GM23248 (cell line): ENCODE measurements at regions not wholly inside any gene's neighbourhood (a gene's known extent, or its start where the extent isn't known, plus 50 kb on each side); places are given as distances from the start of the nearest gene placed in this dataset.

Source experiments
- DNase-seq: peaks from one replicate; pipeline ENCODE4 v3.0.0-alpha.2; 2015
- H2AFZ ChIP-seq: fragments of 200-600 bp; sonication (generic); 2 replicates; pipeline ENCODE4 v1.6.1; 2016; ENCODE audit warnings: antibody characterized with exemption
- H3F3A ChIP-seq: fragments of 200-600 bp; sonication (generic); 2 replicates; pipeline ENCODE4 v1.6.1; 2016; ENCODE audit warnings: mild to moderate bottlenecking, antibody characterized with exemption, mixed run types; ENCODE audit not compliant: insufficient read depth
- H3K27ac ChIP-seq: fragments of 200-600 bp; sonication (generic); 2 replicates; pipeline ENCODE4 v1.5.1; 2016; ENCODE audit warnings: mild to moderate bottlenecking
- H3K27me3 ChIP-seq: fragments of 200-600 bp; sonication (generic); replicated peaks from 2 replicates; pipeline ENCODE4 v1.6.1; 2016; ENCODE audit warnings: mild to moderate bottlenecking; ENCODE audit not compliant: insufficient read depth
- H3K36me3 ChIP-seq: fragments of 200-600 bp; sonication (generic); 2 replicates; pipeline ENCODE4 v1.6.1; 2016; ENCODE audit warnings: low read depth, mild to moderate bottlenecking
- H3K4me1 ChIP-seq: fragments of 200-600 bp; sonication (generic); 2 replicates; pipeline ENCODE4 v1.6.1; 2016; ENCODE audit warnings: mild to moderate bottlenecking; ENCODE audit not compliant: insufficient read depth
- H3K4me2 ChIP-seq: fragments of 200-600 bp; sonication (generic); one replicate; pipeline ENCODE4 v1.6.1; 2016; ENCODE audit warnings: mild to moderate bottlenecking; ENCODE audit not compliant: unreplicated experiment
- H3K4me3 ChIP-seq: fragments of 200-600 bp; sonication (generic); 2 replicates; pipeline ENCODE4 v1.5.1; 2016; ENCODE audit warnings: mild to moderate bottlenecking
- H3K79me2 ChIP-seq: fragments of 200-600 bp; sonication (generic); 2 replicates; pipeline ENCODE4 v1.6.1; 2016; ENCODE audit warnings: mild to moderate bottlenecking; ENCODE audit not compliant: insufficient read depth
- H3K9ac ChIP-seq: fragments of 200-600 bp; sonication (generic); 2 replicates; pipeline ENCODE4 v1.6.1; 2016; ENCODE audit warnings: mild to moderate bottlenecking
- H3K9me2 ChIP-seq: fragments of 200-600 bp; sonication (generic); 2 replicates; pipeline ENCODE4 v1.6.1; 2016; ENCODE audit warnings: mixed run types, mild to moderate bottlenecking, moderate library complexity; ENCODE audit not compliant: insufficient read depth
- H3K9me3 ChIP-seq: fragments of 200-600 bp; sonication (generic); one replicate; pipeline ENCODE4 v1.6.1; 2017; ENCODE audit warnings: low read depth
- H4K20me1 ChIP-seq: fragments of 200-600 bp; sonication (generic); 2 replicates; pipeline ENCODE4 v1.6.0; 2016; ENCODE audit not compliant: insufficient read depth
- EZH2 ChIP-seq: fragments of 200-600 bp; sonication (generic); IDR thresholded peaks from 2 replicates; pipeline ENCODE4 v1.6.1; 2018; ENCODE audit warnings: antibody characterized with exemption, mild to moderate bottlenecking; ENCODE audit not compliant: insufficient read depth, poor library complexity, severe bottlenecking
- EZH2phosphoT487 ChIP-seq: fragments of 200-600 bp; sonication (generic); IDR thresholded peaks from 2 replicates; pipeline ENCODE4 v1.6.1; 2018; ENCODE audit warnings: antibody characterized with exemption, moderate library complexity, mild to moderate bottlenecking, low read depth; ENCODE audit not compliant: insufficient read depth
- WGBS, 2 experiments: methylation state at CpG; one replicate each; pipeline ENCODE4 v1.1.6; 2015 to 2017; ENCODE audit warnings: low lambda C conversion rate in 2 of 2, low coverage in 1 of 2; ENCODE audit errors: missing lambda C conversion rate in 2 of 2; 5-methylcytosine and 5-hydroxymethylcytosine counted together
- in situ Hi-C: fragments of 300-500 bp; cut with MboI; formaldehyde crosslinking; loops from 2 replicates; pipeline ENCODE4 v1.15.0; 2020

- Histone ChIP-seq H3K27ac (no peak overlapping the region), H3K27me3 (no peaks in the 10 kb centered on the region), H3K9ac (no peak overlapping the region), H3K79me2 (no peaks in the 10 kb centered on the region), H3K36me3 (no peaks in the 10 kb centered on the region), H3F3A (no peaks in the 10 kb centered on the region), H3K4me2 (no peak overlapping the region), H3K9me2 (no peaks in the 10 kb centered on the region), H3K4me3 (no peak overlapping the region), H2AFZ (no peak overlapping the region), H3K4me1 (peaks cover 6% of the 10 kb centered on the region; the same call in 1 of the 2 replicates), H3K9me3 (no peaks in the 10 kb centered on the region), H4K20me1 (no peaks in the 10 kb centered on the region)
- WGBS, 2 experiments: 40 to 50% methylated on average over 3 of the region's 3 CpGs
- DNase-seq: peak; percentile 53
- in situ Hi-C loops: no loop called here
- TF ChIP-seq EZH2 (no peak), EZH2phosphoT487 (no peak)
Measured at GRCh38 chr15:87720235-87720634, 536.3 kb downstream of the NTRK3 start.

- H3K27ac ChIP-seq: no peak overlapping the region
- H3K4me1 ChIP-seq: peaks cover 6% of the 10 kb centered on the region; the same call in 1 of the 2 replicates
- no peaks in the 10 kb centered on the region for H3K27me3 ChIP-seq
- no peak overlapping the region for H2AFZ ChIP-seq
- in situ Hi-C loops: no loop called here
- H3K79me2 ChIP-seq: no peaks in the 10 kb centered on the region
- H3K9me2 ChIP-seq: no peaks in the 10 kb centered on the region
- no peak overlapping the region for H3K9ac ChIP-seq
- no peaks in the 10 kb centered on the region for H4K20me1 ChIP-seq
- 17 to 20% methylated on average over 3 of the region's 3 CpGs for WGBS, 2 experiments
- no peak overlapping the region for H3K4me2 ChIP-seq
- H3K36me3 ChIP-seq: no peaks in the 10 kb centered on the region
- TF ChIP-seq EZH2phosphoT487 (no peak), EZH2 (no peak)
- DNase-seq: no peak
- no peaks in the 10 kb centered on the region for H3F3A ChIP-seq
- H3K4me3 ChIP-seq: no peak overlapping the region
- no peaks in the 10 kb centered on the region for H3K9me3 ChIP-seq
Measured at GRCh38 chr15:87716422-87716821, 540.1 kb downstream of the NTRK3 start.

GRCh38 chr15:87715252-87715651 lies 541.3 kb downstream of the NTRK3 start:
- 0 to 19% methylated on average over 1 of the region's 1 CpG for WGBS, 2 experiments
- Histone ChIP-seq H3K9me3 (no peaks in the 10 kb centered on the region), H3K36me3 (no peaks in the 10 kb centered on the region), H3K4me1 (peaks cover 3% of the 10 kb centered on the region; the same call in 1 of the 2 replicates), H2AFZ (no peak overlapping the region), H3K9me2 (no peaks in the 10 kb centered on the region), H3K4me2 (no peak overlapping the region), H3K27ac (no peak overlapping the region), H3K4me3 (no peak overlapping the region), H3F3A (no peaks in the 10 kb centered on the region), H3K27me3 (no peaks in the 10 kb centered on the region), H3K9ac (no peak overlapping the region), H3K79me2 (no peaks in the 10 kb centered on the region), H4K20me1 (no peaks in the 10 kb centered on the region)
- TF ChIP-seq EZH2phosphoT487 (no peak), EZH2 (no peak)
- in situ Hi-C loops: no loop called here
- DNase-seq: no peak

GRCh38 chr15:87713475-87713879 lies 543.1 kb downstream of the NTRK3 start:
- Histone ChIP-seq H3K27ac (no peak overlapping the region), H3K9ac (no peak overlapping the region), H3K4me2 (no peak overlapping the region), H3K9me2 (no peaks in the 10 kb centered on the region), H3K4me3 (no peak overlapping the region), H3K79me2 (no peaks in the 10 kb centered on the region), H3K9me3 (no peaks in the 10 kb centered on the region), H3K36me3 (no peaks in the 10 kb centered on the region), H3F3A (no peaks in the 10 kb centered on the region), H3K27me3 (no peaks in the 10 kb centered on the region), H4K20me1 (no peaks in the 10 kb centered on the region), H3K4me1 (no peaks in the 10 kb centered on the region), H2AFZ (no peak overlapping the region)
- in situ Hi-C loops: no loop called here
- no peak for DNase-seq
- whole genome bisulfite sequencing, 2 experiments: 32 to 40% methylated on average over 1 of the region's 1 CpG
- TF ChIP-seq EZH2phosphoT487: no peak
- TF ChIP-seq EZH2: no peak

- in situ Hi-C loops: no loop called here
- Histone ChIP-seq H3K9me2 (no peaks in the 10 kb centered on the region), H3K36me3 (no peaks in the 10 kb centered on the region), H3F3A (no peaks in the 10 kb centered on the region), H3K4me1 (no peaks in the 10 kb centered on the region), H4K20me1 (no peaks in the 10 kb centered on the region), H3K27me3 (no peaks in the 10 kb centered on the region), H3K9me3 (no peaks in the 10 kb centered on the region), H2AFZ (no peak overlapping the region), H3K9ac (no peak overlapping the region), H3K27ac (no peak overlapping the region), H3K4me2 (no peak overlapping the region), H3K79me2 (no peaks in the 10 kb centered on the region), H3K4me3 (no peak overlapping the region)
- 26 to 31% methylated on average over 2 of the region's 2 CpGs for WGBS, 2 experiments
- no peak for TF ChIP-seq EZH2phosphoT487
- no peak for TF ChIP-seq EZH2
- DNase-seq: no peak
Measured at GRCh38 chr15:87712211-87712610, 544.3 kb downstream of the NTRK3 start.
